Endothelial cell (in vitro differentiated cells): ENCODE measurements at regions not wholly inside any gene's neighbourhood (a gene's known extent, or its start where the extent isn't known, plus 50 kb on each side); places are given as distances from the start of the nearest gene placed in this dataset.

ENCODE experiments used
- DNase-seq: peaks from one replicate; pipeline ENCODE4 v3.0.0; 2021; ENCODE audit warnings: low spot score
- H3K27ac Mint-ChIP-seq: one replicate; pipeline ENCODE4 v1.8.0; 2021; ENCODE audit warnings: mixed read lengths, inconsistent platforms; ENCODE audit not compliant: unreplicated experiment
- H3K27me3 Mint-ChIP-seq: one replicate; pipeline ENCODE4 v1.8.0; 2021; ENCODE audit warnings: mild to moderate bottlenecking, moderate library complexity, mixed read lengths, inconsistent platforms; ENCODE audit not compliant: unreplicated experiment
- H3K36me3 Mint-ChIP-seq: one replicate; pipeline ENCODE4 v1.8.0; 2021; ENCODE audit warnings: mild to moderate bottlenecking, low read depth, mixed read lengths, inconsistent platforms; ENCODE audit not compliant: unreplicated experiment
- H3K4me1 Mint-ChIP-seq: one replicate; pipeline ENCODE4 v1.8.0; 2021; ENCODE audit warnings: mild to moderate bottlenecking, mixed read lengths, inconsistent platforms; ENCODE audit not compliant: unreplicated experiment
- H3K4me3 Mint-ChIP-seq: one replicate; pipeline ENCODE4 v1.8.0; 2021; ENCODE audit warnings: mild to moderate bottlenecking, mixed read lengths, inconsistent platforms; ENCODE audit not compliant: unreplicated experiment
- H3K9me3 Mint-ChIP-seq: one replicate; pipeline ENCODE4 v1.8.0; 2021; ENCODE audit warnings: mixed read lengths, inconsistent platforms; ENCODE audit not compliant: unreplicated experiment
- TF ChIP-seq, protein P1 (sequence below): fragments of 200-600 bp; sonication (generic); IDR thresholded peaks from one replicate; pipeline ENCODE4 v1.5.0; 2021; ENCODE audit warnings: antibody characterized with exemption; ENCODE audit not compliant: unreplicated experiment

DNA sequence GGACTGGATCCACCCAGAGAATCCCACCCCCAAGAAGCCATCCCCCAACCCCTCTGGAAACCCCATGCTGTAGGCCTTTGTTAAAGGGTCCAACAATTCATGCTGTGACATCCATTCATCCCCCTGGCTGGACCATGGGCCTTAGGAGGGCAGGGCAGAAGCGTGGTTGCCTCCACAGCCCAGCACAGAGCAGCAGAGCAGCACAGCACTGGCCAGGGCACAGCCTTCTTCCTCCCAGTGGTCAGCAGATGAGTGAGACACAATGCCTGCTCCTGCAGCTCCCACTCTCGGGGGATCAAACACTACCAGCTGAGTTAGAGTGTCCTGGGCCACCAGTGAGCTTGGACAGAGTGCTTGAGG lies 84.5 kb upstream of the LINC01488 start:
- Mint-ChIP-seq H3K36me3 (peaks cover 8% of the 10 kb centered on the region), H3K27ac (no peak overlapping the region), H3K9me3 (no peaks in the 10 kb centered on the region), H3K4me1 (no peaks in the 10 kb centered on the region), H3K27me3 (peaks cover 3% of the 10 kb centered on the region), H3K4me3 (no peak overlapping the region)
- TF ChIP-seq, protein P1, sequence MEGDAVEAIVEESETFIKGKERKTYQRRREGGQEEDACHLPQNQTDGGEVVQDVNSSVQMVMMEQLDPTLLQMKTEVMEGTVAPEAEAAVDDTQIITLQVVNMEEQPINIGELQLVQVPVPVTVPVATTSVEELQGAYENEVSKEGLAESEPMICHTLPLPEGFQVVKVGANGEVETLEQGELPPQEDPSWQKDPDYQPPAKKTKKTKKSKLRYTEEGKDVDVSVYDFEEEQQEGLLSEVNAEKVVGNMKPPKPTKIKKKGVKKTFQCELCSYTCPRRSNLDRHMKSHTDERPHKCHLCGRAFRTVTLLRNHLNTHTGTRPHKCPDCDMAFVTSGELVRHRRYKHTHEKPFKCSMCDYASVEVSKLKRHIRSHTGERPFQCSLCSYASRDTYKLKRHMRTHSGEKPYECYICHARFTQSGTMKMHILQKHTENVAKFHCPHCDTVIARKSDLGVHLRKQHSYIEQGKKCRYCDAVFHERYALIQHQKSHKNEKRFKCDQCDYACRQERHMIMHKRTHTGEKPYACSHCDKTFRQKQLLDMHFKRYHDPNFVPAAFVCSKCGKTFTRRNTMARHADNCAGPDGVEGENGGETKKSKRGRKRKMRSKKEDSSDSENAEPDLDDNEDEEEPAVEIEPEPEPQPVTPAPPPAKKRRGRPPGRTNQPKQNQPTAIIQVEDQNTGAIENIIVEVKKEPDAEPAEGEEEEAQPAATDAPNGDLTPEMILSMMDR = no peak
- no peak for DNase-seq

DNA sequence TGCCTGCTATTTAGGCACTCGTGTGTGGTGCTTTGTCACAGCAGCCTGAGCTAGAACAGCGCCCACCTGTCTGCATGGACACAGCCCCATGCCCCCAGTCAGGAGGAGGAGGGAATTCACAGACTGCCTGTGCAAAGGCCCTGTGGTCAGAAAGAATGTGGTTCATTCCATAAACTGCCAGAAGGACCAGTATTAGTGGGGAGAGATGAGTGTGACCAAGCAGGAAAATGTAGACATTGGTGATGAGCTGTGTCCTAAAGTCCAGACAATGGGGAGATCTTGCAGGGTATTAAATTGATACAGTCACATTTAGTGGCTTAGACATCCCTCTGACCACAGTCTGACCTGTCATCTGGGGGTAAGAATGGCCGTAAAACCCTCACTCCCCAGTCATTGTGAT lies 83.7 kb upstream of the LINC01488 start:
- Mint-ChIP-seq H3K4me3 (no peak overlapping the region), H3K4me1 (no peaks in the 10 kb centered on the region), H3K36me3 (peaks cover 11% of the 10 kb centered on the region), H3K27me3 (peaks cover 4% of the 10 kb centered on the region), H3K27ac (no peak overlapping the region), H3K9me3 (no peaks in the 10 kb centered on the region)
- TF ChIP-seq, protein P1 = no peak
- DNase-seq = no peak

DNA sequence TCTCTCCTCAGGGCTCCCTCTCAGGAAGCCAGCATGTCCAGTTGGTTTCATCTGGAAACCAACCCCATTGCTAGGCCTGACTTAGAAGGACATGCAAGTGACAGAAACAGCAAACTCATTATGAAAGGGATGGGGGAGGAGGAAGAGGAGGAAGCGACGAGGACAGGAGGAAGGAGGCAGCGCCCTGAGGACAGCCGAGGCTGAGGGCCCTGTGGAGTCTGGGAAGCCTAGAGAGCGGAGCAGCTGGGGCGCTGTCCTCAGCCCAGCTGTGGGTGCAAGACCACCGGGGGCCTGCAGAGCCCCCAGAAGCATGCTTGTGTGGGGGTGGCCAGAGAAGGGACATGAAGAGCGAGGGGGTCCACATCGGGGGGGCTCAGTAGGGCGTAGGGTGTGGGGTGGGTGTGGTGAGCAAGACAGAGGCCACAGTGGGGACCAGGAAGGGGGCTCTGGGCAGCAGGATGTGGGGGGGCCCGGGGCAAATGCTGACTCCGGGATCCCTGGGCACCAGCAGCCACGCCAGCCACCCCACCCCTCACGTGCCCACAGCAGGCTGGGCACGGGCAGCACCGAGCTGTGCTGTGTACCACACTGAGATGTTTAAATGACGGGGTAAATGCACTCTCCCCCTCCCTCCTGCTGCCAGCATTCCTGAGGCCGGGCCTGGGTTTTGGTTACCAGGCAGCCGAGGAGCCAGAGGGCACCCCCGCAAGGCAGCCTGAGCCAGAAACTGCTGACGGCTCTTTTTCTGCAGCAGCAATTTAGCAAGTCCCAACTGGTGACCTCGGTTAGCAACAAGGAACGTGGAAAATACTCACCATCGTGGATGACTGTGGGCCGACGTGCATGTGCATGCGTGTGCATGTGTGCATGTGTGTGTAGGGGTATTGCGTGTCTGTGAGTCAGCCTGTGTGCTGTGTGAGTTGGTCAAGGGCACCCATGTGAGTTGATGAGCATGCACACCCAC lies 82.7 kb upstream of the LINC01488 start:
- peaks cover 11% of the 10 kb centered on the region for H3K36me3 Mint-ChIP-seq
- no peaks in the 10 kb centered on the region for H3K9me3 Mint-ChIP-seq
- DNase-seq = no peak
- no peak overlapping the region for H3K4me3 Mint-ChIP-seq
- H3K27me3 Mint-ChIP-seq = peaks cover 4% of the 10 kb centered on the region
- no peak overlapping the region for H3K27ac Mint-ChIP-seq
- TF ChIP-seq, protein P1 = no peak
- no peaks in the 10 kb centered on the region for H3K4me1 Mint-ChIP-seq

DNA sequence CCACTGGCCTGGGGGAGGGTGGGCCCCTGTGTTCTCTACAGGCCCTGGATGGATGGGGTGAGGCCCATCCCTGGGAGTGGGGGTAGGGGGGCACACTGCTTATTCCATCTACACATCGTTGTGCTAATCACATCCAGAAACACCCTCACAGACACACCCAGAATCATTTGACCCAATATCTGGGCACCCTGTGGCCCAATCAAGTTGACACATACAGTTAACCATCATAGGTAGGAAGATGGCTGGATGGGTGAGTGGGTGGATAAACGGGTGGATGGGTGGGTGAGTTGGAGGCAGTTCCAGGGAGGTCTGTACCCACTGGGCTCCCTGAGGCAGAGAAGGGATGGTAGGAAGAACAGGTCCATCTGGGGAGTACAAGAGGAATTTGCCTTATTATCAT lies 81.3 kb upstream of the LINC01488 start:
- DNase-seq = no peak
- TF ChIP-seq, protein P1 = no peak
- Mint-ChIP-seq H3K4me1 (no peaks in the 10 kb centered on the region), H3K27me3 (peaks cover 3% of the 10 kb centered on the region), H3K4me3 (no peak overlapping the region), H3K27ac (no peak overlapping the region), H3K9me3 (no peaks in the 10 kb centered on the region), H3K36me3 (peaks cover 11% of the 10 kb centered on the region)
